Loucy (cell line): ENCODE measurements at regions not wholly inside any gene's neighbourhood (a gene's known extent, or its start where the extent isn't known, plus 50 kb on each side); places are given as distances from the start of the nearest gene placed in this dataset.

Experiments
- CTCF ChIP-seq: fragments of 200-600 bp; sonication (generic); conservative IDR thresholded peaks from 2 replicates; pipeline ENCODE4 v1.5.1; 2014; ENCODE audit warnings: mild to moderate bottlenecking, antibody characterized with exemption, low read length
- EZH2phosphoT487 ChIP-seq: fragments of 200-600 bp; IDR thresholded peaks from 2 replicates; pipeline ENCODE4 v1.6.1; 2018; ENCODE audit warnings: antibody characterized with exemption, mild to moderate bottlenecking, moderate library complexity, borderline replicate concordance

GRCh38 chr2:138359532-138359931, 142.0 kb upstream of the SPOPL start:
- TF ChIP-seq CTCF (no peak), EZH2phosphoT487 (no peak)
